ENCODE measurements at regions not wholly inside any gene's neighbourhood (a gene's known extent, or its start where the extent isn't known, plus 50 kb on each side); places are given as distances from the start of the nearest gene placed in this dataset.
A peak's percentile ranks its signal among the peaks of the same experiment; 100 is the strongest.
"Not testable (repeated sequence)": the region's sequence is repeated elsewhere in the genome, so short reads cannot be mapped to it uniquely, and the experiment has no call there.

DNA sequence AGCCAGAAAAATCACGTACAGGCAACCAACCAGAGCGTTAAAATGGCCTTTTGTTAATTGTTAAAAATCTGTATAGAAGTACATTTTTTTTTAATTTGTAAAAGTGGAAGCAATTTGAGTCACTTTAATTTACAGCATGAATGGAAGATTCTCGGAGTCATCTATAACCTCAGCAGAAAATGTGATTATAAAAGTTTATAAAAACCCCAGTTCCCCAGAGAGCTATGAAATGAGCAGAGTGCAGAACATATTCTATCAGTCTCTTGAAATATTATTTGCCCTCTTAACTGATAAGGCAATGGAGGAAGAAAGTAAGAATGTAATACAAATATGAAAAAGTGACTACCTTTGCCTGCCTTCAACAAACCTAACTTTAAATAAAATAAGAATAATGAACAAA lies 224.7 kb downstream of the BCL2L11 start:
- H3K36me3 ChIP-seq (replicated peaks in 1 of 2; ENCODE audit: control insufficient read depth in 1 of 2, insufficient read depth in 2 of 2, low read length in 1 of 2); CTCF ChIA-PET: not testable (repeated sequence)

DNA sequence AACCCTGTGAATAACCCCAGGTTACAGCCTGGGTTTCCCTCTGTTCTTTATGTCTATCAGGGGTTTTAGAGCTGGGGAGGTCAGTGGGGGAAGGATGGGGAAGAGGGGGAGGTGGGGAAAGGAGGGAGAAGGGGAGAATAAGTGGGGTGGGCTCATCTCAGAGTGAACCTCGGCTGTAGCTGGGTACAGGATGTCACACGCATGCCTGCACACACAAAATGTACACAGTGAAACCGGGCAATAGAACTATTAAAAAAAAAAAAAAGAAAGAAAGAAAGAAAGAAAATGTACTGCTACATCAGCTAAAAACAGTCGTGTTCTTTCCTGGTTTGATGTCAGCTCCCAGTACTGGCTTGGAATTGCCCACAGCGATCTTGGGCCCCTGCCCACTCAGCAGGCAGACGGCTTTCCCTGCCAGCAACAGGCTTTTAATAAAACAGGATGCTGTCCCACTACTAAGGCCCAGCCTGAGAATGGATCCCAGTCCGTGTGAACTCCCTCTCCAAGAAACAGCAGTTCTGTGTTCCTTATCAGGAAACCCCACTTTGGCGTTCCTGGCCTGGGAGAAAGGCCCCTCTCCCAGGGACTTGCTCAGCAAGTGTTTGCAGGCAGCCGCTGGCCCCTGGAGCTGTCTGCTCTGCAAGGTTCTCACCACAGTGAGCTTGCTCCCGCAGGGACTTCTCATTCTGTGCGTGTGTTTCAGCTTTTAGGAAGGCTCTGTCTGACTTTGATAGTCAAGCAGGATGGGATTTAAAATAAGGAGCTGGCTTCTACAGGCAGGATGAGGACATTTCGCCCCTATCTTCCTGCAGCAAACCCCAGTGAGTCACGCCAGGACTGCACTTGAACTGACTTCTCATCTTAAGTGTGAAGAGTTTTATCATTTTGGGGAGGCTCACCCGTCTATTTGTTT lies 225.6 kb downstream of the BCL2L11 start:
- H3K27me3 ChIP-seq (ENCODE audit: insufficient read depth); H3F3A ChIP-seq (replicated peaks; ENCODE audit: insufficient read depth); CTCF ChIA-PET; H3K36me3 ChIP-seq (replicated peaks in 1 of 2; ENCODE audit: control insufficient read depth in 1 of 2, insufficient read depth in 2 of 2, low read length in 1 of 2); H3K79me2 ChIP-seq (ENCODE audit: insufficient read depth); POLR2A ChIA-PET; H3K9me2 ChIP-seq; H2AFZ ChIP-seq (ENCODE audit: low read depth); H3K9ac ChIP-seq; H3K4me3 ChIP-seq (ENCODE audit: low read depth in 2 of 2, low read length in 1 of 2); H4K20me1 ChIP-seq (ENCODE audit: insufficient read depth); H3K4me1 ChIP-seq (ENCODE audit: control insufficient read depth in 1 of 2, insufficient read depth in 2 of 2, low read depth in 1 of 2, low read length in 1 of 2); H3K9me3 ChIP-seq; DNase-seq: not testable (repeated sequence)
- peak overlapping the region; percentile 50; the same call in 1 of the 2 replicates for H3K4me2 ChIP-seq
- 15% methylated on average over 6 of the region's 14 CpGs for WGBS (ENCODE audit: low lambda C conversion rate)
- H3K27ac ChIP-seq (ENCODE audit: low read depth in 2 of 2, low read length in 1 of 2): peak overlapping the region in 1 of 2 experiments; percentile 82; a peak in 2 of 4 replicates
- peak; percentile 26; the same call in 1 of the 2 replicates for TF ChIP-seq NFIC (IDR thresholded peaks at IDR 0.05; ENCODE audit: borderline replicate concordance)
- 0 out of 2 replicates have a peak, but pooled peaks have one; percentile 4 for TF ChIP-seq TCF12 (IDR thresholded peaks at IDR 0.05)

More for the DNA sequence above, 224.7 kb downstream of the BCL2L11 start:
- H4K20me1 ChIP-seq (ENCODE audit: insufficient read depth); DNase-seq; H3K4me2 ChIP-seq; POLR2A ChIA-PET; H3K9ac ChIP-seq; H3K9me2 ChIP-seq; H3K79me2 ChIP-seq (ENCODE audit: insufficient read depth); H3F3A ChIP-seq (replicated peaks; ENCODE audit: insufficient read depth); H3K27me3 ChIP-seq (ENCODE audit: insufficient read depth); H2AFZ ChIP-seq (ENCODE audit: low read depth); H3K9me3 ChIP-seq; H3K4me1 ChIP-seq (ENCODE audit: control insufficient read depth in 1 of 2, insufficient read depth in 2 of 2, low read depth in 1 of 2, low read length in 1 of 2); H3K4me3 ChIP-seq (ENCODE audit: low read depth in 2 of 2, low read length in 1 of 2): not testable (repeated sequence)
- peak overlapping the region in 1 of 2 experiments; percentile 69; a peak in 1 of 4 replicates for H3K27ac ChIP-seq (ENCODE audit: low read depth in 2 of 2, low read length in 1 of 2)
- 45% methylated on average over 1 of the region's 3 CpGs for WGBS (ENCODE audit: low lambda C conversion rate)

DNA sequence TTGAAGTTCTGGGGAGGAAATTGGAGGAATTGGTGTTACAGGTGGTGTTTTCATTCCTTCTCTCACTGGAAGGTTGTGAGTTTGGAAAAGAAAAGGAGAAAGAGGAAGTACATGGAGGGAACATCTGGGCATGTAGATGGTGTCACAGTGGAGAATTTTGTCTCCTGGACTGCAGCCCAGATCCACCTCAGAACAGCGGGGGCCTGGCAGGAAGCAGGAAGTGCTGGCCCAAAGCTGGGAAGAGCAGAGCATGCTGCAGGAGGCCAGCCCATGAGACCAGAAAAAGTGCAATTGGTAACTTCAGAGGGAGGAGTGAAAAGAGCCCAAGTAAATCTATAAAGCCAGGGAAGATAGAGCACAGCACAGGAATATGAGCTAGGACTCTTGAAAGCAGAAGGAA lies 227.0 kb downstream of the BCL2L11 start:
- H3K9ac ChIP-seq; H4K20me1 ChIP-seq (ENCODE audit: insufficient read depth); H3K9me3 ChIP-seq; H3F3A ChIP-seq (replicated peaks; ENCODE audit: insufficient read depth); H3K4me3 ChIP-seq (ENCODE audit: low read depth in 2 of 2, low read length in 1 of 2); H3K27me3 ChIP-seq (ENCODE audit: insufficient read depth); H3K79me2 ChIP-seq (ENCODE audit: insufficient read depth); DNase-seq; CTCF ChIA-PET; H2AFZ ChIP-seq (ENCODE audit: low read depth); H3K4me1 ChIP-seq (ENCODE audit: control insufficient read depth in 1 of 2, insufficient read depth in 2 of 2, low read depth in 1 of 2, low read length in 1 of 2); H3K9me2 ChIP-seq; H3K36me3 ChIP-seq (replicated peaks in 1 of 2; ENCODE audit: control insufficient read depth in 1 of 2, insufficient read depth in 2 of 2, low read length in 1 of 2); POLR2A ChIA-PET; H3K4me2 ChIP-seq; H3K27ac ChIP-seq (ENCODE audit: low read depth in 2 of 2, low read length in 1 of 2): not testable (repeated sequence)
- WGBS (ENCODE audit: low lambda C conversion rate): no CpG with 5 or more reads among the region's 1 CpG

DNA sequence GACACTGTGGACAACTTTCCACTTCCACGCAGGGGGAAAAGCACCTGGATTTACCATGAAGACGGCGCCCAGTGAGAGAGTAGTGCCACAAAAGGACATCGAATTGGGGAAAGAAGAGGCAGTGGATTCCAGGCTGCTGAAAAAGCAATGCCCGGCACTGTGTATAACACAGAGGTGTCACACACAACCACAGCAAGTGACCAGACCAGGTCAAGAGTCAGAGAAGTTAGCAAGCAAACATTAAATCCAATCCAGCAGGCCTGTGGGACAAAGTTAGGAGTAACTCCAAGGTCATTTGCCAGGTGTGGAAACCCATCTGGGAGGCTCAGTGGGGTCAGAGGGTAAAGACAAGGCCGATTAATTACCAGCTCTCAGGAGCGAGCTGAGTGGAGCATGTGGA lies 227.6 kb downstream of the BCL2L11 start:
- H3K27me3 ChIP-seq (ENCODE audit: insufficient read depth); H3F3A ChIP-seq (replicated peaks; ENCODE audit: insufficient read depth); H2AFZ ChIP-seq (ENCODE audit: low read depth); H3K79me2 ChIP-seq (ENCODE audit: insufficient read depth); H3K27ac ChIP-seq (ENCODE audit: low read depth in 2 of 2, low read length in 1 of 2); CTCF ChIA-PET; H3K9ac ChIP-seq; H3K4me2 ChIP-seq; H3K9me2 ChIP-seq; H3K4me1 ChIP-seq (ENCODE audit: control insufficient read depth in 1 of 2, insufficient read depth in 2 of 2, low read depth in 1 of 2, low read length in 1 of 2); H4K20me1 ChIP-seq (ENCODE audit: insufficient read depth); H3K36me3 ChIP-seq (replicated peaks in 1 of 2; ENCODE audit: control insufficient read depth in 1 of 2, insufficient read depth in 2 of 2, low read length in 1 of 2); DNase-seq; H3K9me3 ChIP-seq; POLR2A ChIA-PET; H3K4me3 ChIP-seq (ENCODE audit: low read depth in 2 of 2, low read length in 1 of 2): not testable (repeated sequence)
- WGBS (ENCODE audit: low lambda C conversion rate): no CpG with 5 or more reads among the region's 7 CpGs

DNA sequence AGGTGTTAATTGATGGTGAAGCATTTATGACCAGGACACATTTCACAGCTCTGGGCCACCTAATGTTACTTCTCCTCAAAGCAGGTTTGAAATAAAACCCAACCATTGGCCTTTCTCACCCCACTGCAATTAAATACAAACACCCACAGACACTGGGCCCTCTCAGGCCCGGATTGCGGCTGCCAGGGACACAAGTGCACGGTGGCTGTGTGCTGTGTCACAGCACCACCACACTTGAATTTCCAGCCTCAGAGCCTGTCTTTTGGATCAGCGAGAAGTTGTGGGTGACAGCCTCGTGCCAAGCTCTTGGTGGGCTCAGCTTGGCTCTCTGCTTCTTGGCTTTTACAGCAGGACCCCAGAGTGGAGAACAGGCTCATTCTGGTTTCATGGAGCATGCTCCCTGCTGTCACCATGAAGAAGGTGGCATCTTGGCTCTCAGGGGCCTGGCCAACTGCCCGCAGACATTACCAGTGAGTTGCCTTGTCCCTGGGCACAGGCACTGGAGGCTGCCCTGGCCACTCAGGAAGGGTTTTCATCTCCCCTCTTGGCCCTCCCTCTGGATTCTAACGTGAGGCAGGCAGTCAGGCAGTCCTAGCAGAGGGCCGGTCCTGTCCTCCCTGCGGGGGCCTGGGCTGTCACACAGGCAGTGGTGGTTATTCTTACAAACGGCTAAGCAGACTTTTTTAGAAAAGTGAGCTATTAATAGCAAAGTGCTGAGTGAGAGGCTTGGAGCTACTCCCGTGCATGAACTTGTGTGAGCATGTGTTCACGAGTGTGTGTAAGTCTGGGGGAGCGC lies 234.5 kb downstream of the BCL2L11 start:
- H3K4me2 ChIP-seq; CTCF ChIA-PET; H3K9ac ChIP-seq; H2AFZ ChIP-seq (ENCODE audit: low read depth); H3K9me3 ChIP-seq; H3K9me2 ChIP-seq; POLR2A ChIA-PET; H3K36me3 ChIP-seq (replicated peaks in 1 of 2; ENCODE audit: control insufficient read depth in 1 of 2, insufficient read depth in 2 of 2, low read length in 1 of 2); H4K20me1 ChIP-seq (ENCODE audit: insufficient read depth); H3K79me2 ChIP-seq (ENCODE audit: insufficient read depth); H3F3A ChIP-seq (replicated peaks; ENCODE audit: insufficient read depth); H3K27me3 ChIP-seq (ENCODE audit: insufficient read depth); H3K4me3 ChIP-seq (ENCODE audit: low read depth in 2 of 2, low read length in 1 of 2): not testable (repeated sequence)
- WGBS (ENCODE audit: low lambda C conversion rate): 48% methylated on average over 5 of the region's 13 CpGs
- peak overlapping the region in 1 of 2 experiments; percentile 94; a peak in 2 of 4 replicates for H3K27ac ChIP-seq (ENCODE audit: low read depth in 2 of 2, low read length in 1 of 2)
- peak; percentile 6 for DNase-seq
- H3K4me1 ChIP-seq (ENCODE audit: control insufficient read depth in 1 of 2, insufficient read depth in 2 of 2, low read depth in 1 of 2, low read length in 1 of 2): peaks cover 0 to 11% of the 10 kb centered on the region in 2 experiments; a peak in 1 of 4 replicates
